Colonic mucosa (tissue), 4 donors: ENCODE measurements at regions not wholly inside any gene's neighbourhood (a gene's known extent, or its start where the extent isn't known, plus 50 kb on each side); places are given as distances from the start of the nearest gene placed in this dataset.

Source experiments
- DNase-seq: peaks from one replicate; pipeline ENCODE4 v3.0.0-alpha.2; 2020
- H3K27ac ChIP-seq: fragments of 200-600 bp; one replicate; pipeline ENCODE4 v1.8.0; 2021
- H3K27me3 ChIP-seq: fragments of 200-600 bp; one replicate; pipeline ENCODE4 v1.8.0; 2021
- H3K36me3 ChIP-seq: fragments of 200-600 bp; one replicate; pipeline ENCODE4 v1.8.0; 2021
- H3K4me1 ChIP-seq: fragments of 200-600 bp; one replicate; pipeline ENCODE4 v1.8.0; 2021; ENCODE audit warnings: mild to moderate bottlenecking
- H3K4me3 ChIP-seq: fragments of 200-600 bp; one replicate; pipeline ENCODE4 v1.8.0; 2021
- H3K9ac ChIP-seq, 2 donors: one replicate each; pipeline ENCODE4 v1.7.0; 2013; ENCODE audit warnings: control low read depth in 2 of 2, low read depth in 2 of 2, low read length in 2 of 2
- H3K9me3 ChIP-seq: fragments of 200-600 bp; one replicate; pipeline ENCODE4 v1.8.0; 2021
- CTCF ChIP-seq: fragments of 200-600 bp; IDR thresholded peaks from one replicate; pipeline ENCODE4 v1.8.0; 2022; ENCODE audit warnings: antibody characterized with exemption, mild to moderate bottlenecking
- intact Hi-C: fragments of 100-400 bp; cut with DNase I; formaldehyde crosslinking; loops from one replicate; pipeline ENCODE4 v1.14.1; 2022
- donor health status: healthy.
- donor health status: DM: no; HTN: no; CAD: no.
- donor health status: DM: no; HTN: no; CAD: no.

- H3K4me1 ChIP-seq = no peaks in the 10 kb centered on the region
- no peak overlapping the region for H3K9ac ChIP-seq
- H3K27ac ChIP-seq = no peak overlapping the region
- no peak for TF ChIP-seq CTCF
- no peak for DNase-seq
- no peak overlapping the region for H3K4me3 ChIP-seq
- H3K36me3 ChIP-seq = no peaks in the 10 kb centered on the region
- H3K9me3 ChIP-seq = no peaks in the 10 kb centered on the region
- no peaks in the 10 kb centered on the region for H3K27me3 ChIP-seq
- intact Hi-C loops = no loop called here
Observed at GRCh38 chr9:13616491-13617035, 337.1 kb upstream of the MPDZ start.

- Histone ChIP-seq H3K36me3 (no peaks in the 10 kb centered on the region), H3K4me1 (no peaks in the 10 kb centered on the region), H3K4me3 (no peak overlapping the region), H3K27me3 (no peaks in the 10 kb centered on the region), H3K27ac (no peak overlapping the region), H3K9ac (no peak overlapping the region), H3K9me3 (no peaks in the 10 kb centered on the region)
- no peak for TF ChIP-seq CTCF
- intact Hi-C loops = no loop called here
- DNase-seq = no peak
Observed at GRCh38 chr9:13615660-13616490, 336.4 kb upstream of the MPDZ start.

- no peaks in the 10 kb centered on the region for H3K4me1 ChIP-seq
- H3K9ac ChIP-seq = no peak overlapping the region
- no peaks in the 10 kb centered on the region for H3K27me3 ChIP-seq
- no peaks in the 10 kb centered on the region for H3K9me3 ChIP-seq
- TF ChIP-seq CTCF = no peak
- H3K27ac ChIP-seq = no peak overlapping the region
- no peaks in the 10 kb centered on the region for H3K36me3 ChIP-seq
- no peak overlapping the region for H3K4me3 ChIP-seq
- intact Hi-C loops = no loop called here
- DNase-seq = no peak
Observed at GRCh38 chr9:13614060-13614459, 334.6 kb upstream of the MPDZ start.

DNA sequence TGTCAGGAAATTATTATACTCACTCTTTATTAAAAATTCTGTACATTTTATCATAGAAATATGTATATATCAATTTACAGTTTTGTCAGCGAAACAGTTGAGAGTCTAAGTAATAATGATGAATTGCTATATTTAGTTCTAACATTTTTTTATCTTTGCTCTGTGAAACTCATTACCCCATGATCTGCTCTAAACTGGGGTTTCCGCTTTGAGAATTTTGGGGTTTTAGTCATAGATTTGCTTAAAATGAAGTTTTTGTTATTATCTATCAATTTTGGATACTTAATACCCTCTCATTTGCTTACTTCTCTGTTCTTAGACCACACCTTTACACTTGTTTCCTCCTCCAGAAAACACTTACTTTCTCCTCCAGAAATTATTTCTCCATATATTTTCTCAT is 333.8 kb upstream of the MPDZ start:
- no peak for DNase-seq
- intact Hi-C loops = no loop called here
- H3K27me3 ChIP-seq = no peaks in the 10 kb centered on the region
- no peaks in the 10 kb centered on the region for H3K36me3 ChIP-seq
- no peak overlapping the region for H3K27ac ChIP-seq
- TF ChIP-seq CTCF = no peak
- no peak overlapping the region for H3K4me3 ChIP-seq
- H3K4me1 ChIP-seq = no peaks in the 10 kb centered on the region
- H3K9me3 ChIP-seq = no peaks in the 10 kb centered on the region
- no peak overlapping the region for H3K9ac ChIP-seq

DNA sequence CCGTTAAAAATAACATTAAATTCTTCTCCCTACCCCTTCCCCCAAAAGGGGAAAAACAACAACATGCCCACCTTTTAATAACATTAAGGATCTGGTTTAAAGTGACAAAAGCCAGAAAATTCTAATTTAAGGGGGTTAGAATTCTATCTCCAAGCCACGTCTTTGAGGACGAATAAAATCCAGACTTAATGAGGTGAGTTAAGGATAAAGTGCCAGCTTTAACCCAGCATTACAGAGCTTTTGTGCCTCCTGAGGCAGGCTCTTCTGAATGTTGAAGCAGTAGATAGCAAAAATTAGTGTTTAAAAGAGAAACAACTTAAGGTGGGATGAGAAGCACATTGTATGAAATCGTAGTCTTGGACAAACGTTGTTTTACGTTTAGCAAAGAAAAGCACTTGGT is 329.0 kb upstream of the MPDZ start:
- no peak overlapping the region for H3K9ac ChIP-seq
- no peak overlapping the region for H3K4me3 ChIP-seq
- no peak for TF ChIP-seq CTCF
- no peak overlapping the region for H3K27ac ChIP-seq
- no peak for DNase-seq
- intact Hi-C loops = no loop called here
- no peaks in the 10 kb centered on the region for H3K4me1 ChIP-seq
- no peaks in the 10 kb centered on the region for H3K9me3 ChIP-seq
- H3K36me3 ChIP-seq = no peaks in the 10 kb centered on the region
- no peaks in the 10 kb centered on the region for H3K27me3 ChIP-seq
